Naive thymus-derived CD4-positive, alpha-beta T cell (primary cell): ENCODE measurements at regions not wholly inside any gene's neighbourhood (a gene's known extent, or its start where the extent isn't known, plus 50 kb on each side); places are given as distances from the start of the nearest gene placed in this dataset.

Source experiments
- ATAC-seq: fragments of 150-1000 bp; cut with Tn5 transposase; 2 replicates; pipeline ENCODE4 v1.10.0; 2021; ENCODE audit warnings: mild to moderate bottlenecking, moderate library complexity
- CTCF ChIA-PET: fragments of 350-600 bp; sonication (Branson Sonifier 250); formaldehyde crosslinking; loops from one replicate; lab custom pipeline; 2021; ENCODE audit warnings: antibody characterized with exemption; lab: Charles Lee
- POLR2A ChIA-PET: fragments of 350-600 bp; sonication (Branson Sonifier 250); formaldehyde crosslinking; loops from one replicate; lab custom pipeline; 2021; ENCODE audit warnings: antibody characterized with exemption, inconsistent platforms; lab: Charles Lee
- DNase-seq, 9 donors: peaks; one replicate each; pipeline versions ENCODE4 v3.0.0 to v3.0.0-alpha.2; 2020 to 2022; ENCODE audit warnings: mixed read lengths in 1 of 9
- H3K27ac ChIP-seq: one replicate; pipeline ENCODE4 v1.7.0; 2013; ENCODE audit warnings: mild to moderate bottlenecking, low read depth, low read length, moderate library complexity
- H3K27me3 ChIP-seq, 2 donors: one replicate each; pipeline ENCODE4 v1.7.0; 2013; ENCODE audit warnings: low read length in 2 of 2, mild to moderate bottlenecking in 2 of 2, moderate library complexity in 2 of 2; ENCODE audit not compliant: control insufficient read depth in 2 of 2, insufficient read depth in 2 of 2
- H3K36me3 ChIP-seq, 3 experiments: 1 replicate in 2 of 3; 2 replicates in 1 of 3; pipeline ENCODE4 v1.7.0; 2013; ENCODE audit warnings: low read length in 3 of 3, mild to moderate bottlenecking in 3 of 3, moderate library complexity in 1 of 3; ENCODE audit not compliant: insufficient read depth in 3 of 3, control insufficient read depth in 2 of 3
- H3K4me1 ChIP-seq, 2 donors: one replicate each; pipeline ENCODE4 v1.7.0; 2013; ENCODE audit warnings: low read length in 2 of 2, mild to moderate bottlenecking in 2 of 2, moderate library complexity in 1 of 2; ENCODE audit not compliant: control insufficient read depth in 2 of 2, insufficient read depth in 2 of 2
- H3K4me3 ChIP-seq: 2 replicates; pipeline ENCODE4 v1.7.0; 2013; ENCODE audit warnings: mild to moderate bottlenecking, low read length
- H3K9me3 ChIP-seq, 3 experiments: 1 replicate in 2 of 3; 2 replicates in 1 of 3; pipeline ENCODE4 v1.7.0; 2013; ENCODE audit warnings: low read length in 3 of 3; ENCODE audit not compliant: control insufficient read depth in 2 of 3
- H3K27ac Mint-ChIP-seq, 9 donors: one replicate each; pipeline ENCODE4 v1.8.0; 2020 to 2022; ENCODE audit warnings: mixed read lengths in 9 of 9, mild to moderate bottlenecking in 8 of 9, moderate library complexity in 5 of 9, inconsistent platforms in 2 of 9
- H3K27me3 Mint-ChIP-seq, 5 donors: one replicate each; pipeline ENCODE4 v1.8.0; 2021 to 2022; ENCODE audit warnings: mixed read lengths in 5 of 5, mild to moderate bottlenecking in 1 of 5
- H3K36me3 Mint-ChIP-seq, 5 donors: one replicate each; pipeline ENCODE4 v1.8.0; 2020 to 2022; ENCODE audit warnings: mixed read lengths in 5 of 5, mild to moderate bottlenecking in 3 of 5, inconsistent platforms in 1 of 5
- H3K4me1 Mint-ChIP-seq, 7 donors: one replicate each; pipeline ENCODE4 v1.8.0; 2020 to 2022; ENCODE audit warnings: mixed read lengths in 7 of 7, mild to moderate bottlenecking in 3 of 7, inconsistent platforms in 1 of 7
- H3K4me3 Mint-ChIP-seq, 10 donors: one replicate each; pipeline ENCODE4 v1.8.0; 2020 to 2022; ENCODE audit warnings: mild to moderate bottlenecking in 10 of 10, mixed read lengths in 10 of 10, moderate library complexity in 6 of 10, inconsistent platforms in 2 of 10
- H3K9me3 Mint-ChIP-seq, 11 donors: one replicate each; pipeline ENCODE4 v1.8.0; 2020 to 2022; ENCODE audit warnings: mixed read lengths in 11 of 11, mild to moderate bottlenecking in 4 of 11, inconsistent platforms in 1 of 11, moderate library complexity in 1 of 11
- intact Hi-C, 2 donors: fragments of 100-400 bp; cut with micrococcal nuclease; formaldehyde crosslinking; loops; one replicate each; pipeline ENCODE4 v1.15.1; 2023

DNA sequence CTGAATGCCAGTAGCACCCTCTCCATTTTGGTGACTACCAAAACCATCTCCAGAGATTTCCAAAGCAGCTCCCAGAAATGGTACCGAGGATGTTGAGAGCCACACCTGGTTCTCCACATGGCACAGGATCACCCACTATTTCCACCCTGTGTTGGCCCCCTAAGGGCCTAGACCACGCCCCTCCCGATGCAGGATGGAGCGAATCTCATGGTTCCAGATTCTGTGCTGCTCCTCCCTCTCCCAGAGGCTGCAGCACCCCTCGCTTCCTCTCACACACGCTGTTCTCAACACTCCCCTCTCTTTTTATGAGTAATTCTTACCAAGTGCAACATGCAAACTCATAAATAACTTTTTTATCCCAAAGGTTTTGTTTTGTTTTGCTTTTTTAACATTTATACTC, 571.5 kb downstream of the STK39 start:
- ATAC-seq (no peak), DNase-seq (no peak)
- Histone ChIP-seq H3K27ac (no peak overlapping the region), H3K27me3 (no peaks in the 10 kb centered on the region), H3K4me1 (no peaks in the 10 kb centered on the region), H3K4me3 (no peak overlapping the region), H3K36me3 (no peaks in the 10 kb centered on the region), H3K9me3 (peaks cover 0 to 1% (median 0%) of the 10 kb centered on the region in 3 experiments)
- Mint-ChIP-seq H3K27ac (no peak overlapping the region), H3K4me1 (no peaks in the 10 kb centered on the region), H3K27me3 (no peaks in the 10 kb centered on the region), H3K36me3 (no peaks in the 10 kb centered on the region), H3K4me3 (no peak overlapping the region), H3K9me3 (peaks cover 2 to 14% (median 5%) of the 10 kb centered on the region in 11 donors)
- intact Hi-C loops = no loop called here
- ChIA-PET POLR2A (no interaction called here), CTCF (no interaction called here)

DNA sequence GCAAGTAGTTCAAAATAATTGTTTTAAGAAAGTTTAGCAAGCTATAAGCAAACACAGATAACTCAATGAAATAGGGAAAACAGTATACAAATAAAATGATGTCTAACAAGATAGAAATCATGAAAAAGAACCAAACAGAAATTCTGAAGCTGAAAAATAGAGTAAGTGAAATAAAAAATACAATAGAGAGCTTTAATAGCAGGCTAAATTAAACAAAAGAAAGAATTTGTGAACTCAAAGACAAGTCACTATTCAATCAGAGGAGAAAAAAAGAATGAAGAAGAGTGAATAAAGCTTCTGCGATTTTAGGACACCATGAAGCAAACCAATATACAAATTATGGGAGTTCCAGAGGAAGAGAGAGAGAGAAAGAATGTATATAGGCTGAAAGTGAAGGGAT, 576.8 kb downstream of the STK39 start:
- DNase-seq (no peak), ATAC-seq (no peak)
- Histone ChIP-seq H3K9me3 (peaks cover 0 to 11% (median 0%) of the 10 kb centered on the region in 3 experiments), H3K27ac (no peak overlapping the region), H3K4me1 (no peaks in the 10 kb centered on the region), H3K27me3 (no peaks in the 10 kb centered on the region), H3K36me3 (no peaks in the 10 kb centered on the region), H3K4me3 (no peak overlapping the region)
- H3K36me3 Mint-ChIP-seq = no peaks in the 10 kb centered on the region
- POLR2A ChIA-PET = no interaction called here
- no peaks in the 10 kb centered on the region for H3K27me3 Mint-ChIP-seq
- no peaks in the 10 kb centered on the region for H3K4me1 Mint-ChIP-seq
- intact Hi-C loops = no loop called here
- no peak overlapping the region for H3K4me3 Mint-ChIP-seq
- H3K9me3 Mint-ChIP-seq = peaks cover 8 to 44% (median 21%) of the 10 kb centered on the region in 11 donors
- CTCF ChIA-PET = no interaction called here
- peak overlapping the region in 1 of 9 donors; percentile 48 for H3K27ac Mint-ChIP-seq

DNA sequence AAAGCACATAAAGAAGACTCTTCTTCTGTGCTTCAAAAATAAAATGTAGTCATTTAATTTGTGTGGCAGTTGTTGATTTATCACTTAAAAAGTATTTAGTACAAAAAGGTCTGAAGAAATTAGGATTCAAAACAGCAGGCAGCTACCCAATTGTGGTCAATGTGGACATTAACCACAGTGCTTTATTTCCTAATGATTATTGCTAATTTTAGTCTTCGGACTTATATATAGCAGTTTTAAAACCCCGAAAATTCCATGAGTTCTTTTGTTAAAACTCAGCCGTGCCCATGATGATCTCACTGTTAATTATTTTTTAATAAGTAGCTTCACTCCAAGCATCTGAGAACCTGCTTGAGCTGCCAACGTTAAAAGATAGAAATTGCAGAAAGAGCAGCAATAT, 594.3 kb downstream of the STK39 start:
- Histone ChIP-seq H3K4me3 (no peak overlapping the region), H3K4me1 (no peaks in the 10 kb centered on the region), H3K36me3 (no peaks in the 10 kb centered on the region), H3K27me3 (no peaks in the 10 kb centered on the region), H3K9me3 (no peaks in the 10 kb centered on the region), H3K27ac (no peak overlapping the region)
- Mint-ChIP-seq H3K4me3 (no peak overlapping the region), H3K9me3 (peaks cover 0 to 14% (median 0%) of the 10 kb centered on the region in 11 donors), H3K36me3 (no peaks in the 10 kb centered on the region), H3K4me1 (no peaks in the 10 kb centered on the region), H3K27ac (no peak overlapping the region), H3K27me3 (peaks cover 0 to 7% (median 0%) of the 10 kb centered on the region in 5 donors)
- DNase-seq (no peak), ATAC-seq (no peak)
- ChIA-PET CTCF (no interaction called here), POLR2A (no interaction called here)
- intact Hi-C loops = no loop called here

DNA sequence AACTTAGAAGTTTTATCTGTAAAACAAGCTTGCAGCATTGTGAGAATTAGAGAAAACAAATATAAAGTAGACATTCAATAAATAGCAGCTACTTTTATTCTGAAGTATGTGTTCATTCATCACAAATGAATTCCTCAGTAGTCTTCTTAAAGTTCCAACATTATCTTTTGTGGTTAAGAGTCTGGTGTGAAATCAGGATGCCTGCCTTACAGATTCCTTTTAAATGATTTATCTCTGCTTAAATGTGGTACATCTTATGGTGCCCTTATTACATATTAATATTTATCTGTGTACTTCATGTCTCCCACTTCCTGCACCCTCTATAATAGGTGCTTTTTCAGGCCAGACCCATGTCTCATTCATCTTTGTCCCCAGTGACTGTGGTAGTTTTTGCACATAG, 595.0 kb downstream of the STK39 start:
- Mint-ChIP-seq H3K9me3 (peaks cover 0 to 14% (median 0%) of the 10 kb centered on the region in 11 donors), H3K4me1 (no peaks in the 10 kb centered on the region), H3K27me3 (peaks cover 0 to 7% (median 0%) of the 10 kb centered on the region in 5 donors), H3K36me3 (no peaks in the 10 kb centered on the region), H3K4me3 (no peak overlapping the region), H3K27ac (no peak overlapping the region)
- H3K27me3 ChIP-seq = no peaks in the 10 kb centered on the region
- CTCF ChIA-PET = no interaction called here
- H3K9me3 ChIP-seq = no peaks in the 10 kb centered on the region
- no peaks in the 10 kb centered on the region for H3K36me3 ChIP-seq
- no peak overlapping the region for H3K27ac ChIP-seq
- intact Hi-C loops = no loop called here
- DNase-seq (no peak), ATAC-seq (no peak)
- H3K4me1 ChIP-seq = no peaks in the 10 kb centered on the region
- POLR2A ChIA-PET = no interaction called here
- H3K4me3 ChIP-seq = no peak overlapping the region

DNA sequence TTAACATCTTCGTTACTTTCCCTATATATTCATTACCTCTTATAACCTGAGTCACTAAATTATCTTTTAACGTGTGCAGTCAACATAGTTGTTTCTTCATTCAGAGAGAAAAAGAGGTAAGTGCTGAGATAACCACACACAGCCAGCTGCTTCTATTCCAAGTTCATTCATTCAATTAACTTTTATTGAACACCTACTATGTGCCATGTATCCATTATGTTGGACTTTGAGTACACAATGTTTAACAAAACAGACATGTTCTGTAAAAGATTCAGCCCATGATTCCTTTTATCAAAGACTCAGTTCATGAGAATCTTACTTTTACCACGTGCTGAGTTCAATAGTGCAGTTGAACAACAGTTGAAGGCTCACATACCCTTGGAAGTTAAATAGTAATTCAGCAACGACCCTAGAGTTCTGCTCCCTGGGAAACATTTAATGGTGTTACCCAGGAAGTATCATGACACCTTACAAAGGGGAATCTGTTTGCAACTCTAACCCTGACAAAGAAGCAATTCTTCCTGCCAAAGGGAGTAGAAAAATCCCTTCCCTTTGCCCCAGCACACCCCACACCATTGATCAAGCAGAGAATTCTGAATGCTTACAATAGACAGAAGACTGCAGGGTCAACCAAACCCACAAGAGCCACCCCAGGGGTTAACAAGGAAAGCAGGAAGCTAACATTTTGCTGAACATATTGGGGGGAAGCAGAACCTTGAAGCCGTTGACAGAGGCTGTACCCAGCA, 595.8 kb downstream of the STK39 start:
- Mint-ChIP-seq H3K4me1 (no peaks in the 10 kb centered on the region), H3K4me3 (no peak overlapping the region), H3K27ac (no peak overlapping the region), H3K27me3 (peaks cover 0 to 7% (median 0%) of the 10 kb centered on the region in 5 donors), H3K9me3 (peaks cover 0 to 14% (median 0%) of the 10 kb centered on the region in 11 donors), H3K36me3 (no peaks in the 10 kb centered on the region)
- Histone ChIP-seq H3K4me1 (no peaks in the 10 kb centered on the region), H3K36me3 (no peaks in the 10 kb centered on the region), H3K27ac (no peak overlapping the region), H3K9me3 (no peaks in the 10 kb centered on the region), H3K27me3 (no peaks in the 10 kb centered on the region), H3K4me3 (no peak overlapping the region)
- ChIA-PET POLR2A (no interaction called here), CTCF (no interaction called here)
- intact Hi-C loops = no loop called here
- ATAC-seq (no peak), DNase-seq (no peak)

DNA sequence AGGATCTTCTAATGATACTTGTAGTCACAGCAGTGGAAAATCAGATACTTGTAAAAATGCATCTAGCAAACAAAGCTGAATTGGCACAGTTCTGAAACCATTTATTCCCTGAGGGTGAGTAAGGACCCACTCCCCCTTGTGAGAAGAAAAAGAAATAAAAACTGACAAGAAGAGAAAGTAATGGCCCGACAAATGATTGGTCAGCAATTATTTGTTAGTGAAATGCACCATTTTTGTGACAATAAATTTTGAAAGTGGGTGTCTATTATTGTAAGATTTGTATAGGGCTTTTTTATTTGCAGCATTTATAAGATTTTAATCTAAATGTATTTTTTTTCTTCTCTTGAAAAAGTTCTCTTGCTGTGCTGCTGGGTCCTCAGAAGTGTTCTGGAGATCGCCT, 600.8 kb downstream of the STK39 start:
- Histone ChIP-seq H3K4me1 (no peaks in the 10 kb centered on the region), H3K27ac (no peak overlapping the region), H3K9me3 (no peaks in the 10 kb centered on the region), H3K36me3 (no peaks in the 10 kb centered on the region), H3K4me3 (no peak overlapping the region), H3K27me3 (no peaks in the 10 kb centered on the region)
- no peaks in the 10 kb centered on the region for H3K36me3 Mint-ChIP-seq
- ATAC-seq (no peak), DNase-seq (no peak)
- ChIA-PET POLR2A (no interaction called here), CTCF (no interaction called here)
- H3K9me3 Mint-ChIP-seq = peaks cover 0 to 14% (median 1%) of the 10 kb centered on the region in 11 donors
- no peak overlapping the region for H3K4me3 Mint-ChIP-seq
- intact Hi-C loops = no loop called here
- no peaks in the 10 kb centered on the region for H3K4me1 Mint-ChIP-seq
- no peaks in the 10 kb centered on the region for H3K27me3 Mint-ChIP-seq
- no peak overlapping the region for H3K27ac Mint-ChIP-seq

DNA sequence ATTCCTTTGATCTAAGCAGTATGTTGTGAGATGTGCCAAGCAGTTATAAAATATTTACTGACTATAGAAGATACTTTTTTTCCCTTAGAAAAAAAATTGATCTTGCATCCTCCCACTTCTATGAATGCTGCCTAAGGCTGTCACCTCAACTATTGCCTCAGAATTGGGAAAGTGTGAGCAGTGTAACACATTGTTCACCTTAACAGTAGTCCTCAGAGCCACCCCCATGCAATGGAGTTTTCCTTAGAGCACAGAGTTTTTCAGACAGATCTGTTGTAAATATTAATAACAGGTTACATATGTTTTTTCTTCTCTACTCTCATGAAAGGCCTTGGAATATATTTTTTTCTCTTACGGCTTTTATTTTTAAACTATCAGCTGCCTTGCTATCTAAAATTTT, 607.3 kb downstream of the STK39 start:
- DNase-seq = no peak
- H3K4me3 Mint-ChIP-seq = no peak overlapping the region
- H3K4me1 ChIP-seq = no peaks in the 10 kb centered on the region
- no peak overlapping the region for H3K27ac ChIP-seq
- intact Hi-C loops = no loop called here
- H3K27ac Mint-ChIP-seq = no peak overlapping the region
- H3K36me3 Mint-ChIP-seq = no peaks in the 10 kb centered on the region
- CTCF ChIA-PET = no interaction called here
- no peaks in the 10 kb centered on the region for H3K4me1 Mint-ChIP-seq
- ATAC-seq = no peak
- H3K9me3 ChIP-seq = no peaks in the 10 kb centered on the region
- POLR2A ChIA-PET = no interaction called here
- no peaks in the 10 kb centered on the region for H3K27me3 Mint-ChIP-seq
- H3K27me3 ChIP-seq = no peaks in the 10 kb centered on the region
- H3K9me3 Mint-ChIP-seq = peaks cover 0 to 14% (median under 1%) of the 10 kb centered on the region in 11 donors
- H3K36me3 ChIP-seq = no peaks in the 10 kb centered on the region
- no peak overlapping the region for H3K4me3 ChIP-seq
